ENCODE measurements at regions not wholly inside any gene's neighbourhood (a gene's known extent, or its start where the extent isn't known, plus 50 kb on each side); places are given as distances from the start of the nearest gene placed in this dataset.

GRCh38 chr2:228801451-228801850, 469.6 kb downstream of the PID1 start:
- TF ChIP-seq CTCF (IDR thresholded peaks at IDR 0.05) (no peak), POLR2A (IDR thresholded peaks at IDR 0.05) (no peak)
